ENCODE measurements at regions not wholly inside any gene's neighbourhood (a gene's known extent, or its start where the extent isn't known, plus 50 kb on each side); places are given as distances from the start of the nearest gene placed in this dataset.

DNA sequence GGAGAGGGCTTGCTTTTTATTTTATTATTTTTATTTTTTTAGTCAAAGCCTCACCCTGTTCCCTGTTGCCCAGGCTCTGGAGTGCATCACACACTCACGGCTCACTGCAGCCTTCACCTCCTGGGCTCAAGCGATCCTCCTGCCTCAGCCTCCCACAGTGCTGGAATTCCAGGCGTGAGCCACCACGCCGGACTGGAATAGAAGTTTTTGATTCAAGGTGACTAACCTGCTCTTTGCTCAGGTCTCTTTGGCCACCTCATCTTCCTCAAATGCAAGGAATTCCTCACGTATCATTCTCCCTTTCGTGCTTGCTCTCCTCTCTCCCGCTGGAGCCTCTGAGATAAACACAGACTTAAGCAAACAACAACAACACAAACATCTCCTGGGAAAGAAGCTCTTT, 636.8 kb downstream of the ADCYAP1 start:
- TF ChIP-seq CTCF (IDR thresholded peaks at IDR 0.05; ENCODE audit: low read depth, low read length) = no peak
- no peak for TF ChIP-seq POLR2A (IDR thresholded peaks at IDR 0.05; ENCODE audit: extremely low read depth, insufficient read length)
